ENCODE measurements at regions not wholly inside any gene's neighbourhood (a gene's known extent, or its start where the extent isn't known, plus 50 kb on each side); places are given as distances from the start of the nearest gene placed in this dataset.

DNA sequence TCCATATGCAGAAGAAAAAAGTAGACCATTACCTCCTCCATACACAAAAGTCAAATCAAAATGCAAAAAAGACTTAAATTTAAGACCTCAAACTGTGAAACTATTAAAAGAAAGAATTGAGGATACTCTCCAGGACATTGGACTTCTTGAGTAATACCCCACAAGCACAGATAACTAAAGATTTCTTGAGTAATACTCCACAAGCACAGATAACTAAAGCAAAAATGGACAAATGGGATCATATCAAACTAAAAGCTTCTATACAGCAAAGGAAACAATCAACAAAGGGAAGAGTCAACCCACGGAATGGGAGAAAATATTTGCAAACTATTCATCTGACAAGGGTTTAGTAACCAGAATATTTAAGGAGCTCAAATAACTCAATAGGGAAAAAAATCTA, 427.9 kb downstream of the CCDC91 start:
- no peak for TF ChIP-seq POLR2A (IDR thresholded peaks at IDR 0.05; ENCODE audit: low read length)
- TF ChIP-seq GATA1 (IDR thresholded peaks at IDR 0.05; ENCODE audit: low read depth, low read length), result no peak

Measured in erythroblast (primary cell).